ENCODE measurements at regions not wholly inside any gene's neighbourhood (a gene's known extent, or its start where the extent isn't known, plus 50 kb on each side); places are given as distances from the start of the nearest gene placed in this dataset.

GRCh38 chr3:177842302-177842701 is 645.0 kb upstream of the TBL1XR1 start:
- no peak for DNase-seq (ENCODE audit: insufficient read length, low spot score, missing footprints)
- no peaks in the 10 kb centered on the region for H3K79me2 ChIP-seq (ENCODE audit: insufficient read depth, low read length)
- no peak overlapping the region for H3K4me2 ChIP-seq (ENCODE audit: insufficient read depth, low read length)
- H3K36me3 ChIP-seq (ENCODE audit: insufficient read depth, low read length), result no peaks in the 10 kb centered on the region
- no peaks in the 10 kb centered on the region for H3K9me3 ChIP-seq (ENCODE audit: low read depth, low read length)
- H3K27ac ChIP-seq (ENCODE audit: low read depth, low read length), result no peak overlapping the region
- H2AFZ ChIP-seq (ENCODE audit: low read length), result no peak overlapping the region
- no peaks in the 10 kb centered on the region for H3K4me1 ChIP-seq (ENCODE audit: insufficient read depth, low read length)
- H3K27me3 ChIP-seq (ENCODE audit: insufficient read depth, low read length), result no peaks in the 10 kb centered on the region
- no peak overlapping the region for H3K4me3 ChIP-seq (ENCODE audit: insufficient read depth, low read length)
- H4K20me1 ChIP-seq (ENCODE audit: insufficient read depth, low read length), result no peaks in the 10 kb centered on the region
- TF ChIP-seq CTCF (IDR thresholded peaks at IDR 0.05; ENCODE audit: extremely low read depth, low read depth, low read length), result no peak

- no peak overlapping the region for H3K27ac ChIP-seq (ENCODE audit: low read depth, low read length)
- no peak overlapping the region for H3K4me2 ChIP-seq (ENCODE audit: insufficient read depth, low read length)
- H2AFZ ChIP-seq (ENCODE audit: low read length), result no peak overlapping the region
- H3K4me3 ChIP-seq (ENCODE audit: insufficient read depth, low read length), result no peak overlapping the region
- no peaks in the 10 kb centered on the region for H3K36me3 ChIP-seq (ENCODE audit: insufficient read depth, low read length)
- H3K4me1 ChIP-seq (ENCODE audit: insufficient read depth, low read length), result no peaks in the 10 kb centered on the region
- no peak for DNase-seq (ENCODE audit: insufficient read length, low spot score, missing footprints)
- H3K9me3 ChIP-seq (ENCODE audit: low read depth, low read length), result no peaks in the 10 kb centered on the region
- no peak for TF ChIP-seq CTCF (IDR thresholded peaks at IDR 0.05; ENCODE audit: extremely low read depth, low read depth, low read length)
- no peaks in the 10 kb centered on the region for H4K20me1 ChIP-seq (ENCODE audit: insufficient read depth, low read length)
- no peaks in the 10 kb centered on the region for H3K27me3 ChIP-seq (ENCODE audit: insufficient read depth, low read length)
- no peaks in the 10 kb centered on the region for H3K79me2 ChIP-seq (ENCODE audit: insufficient read depth, low read length)
Observed at GRCh38 chr3:177842743-177843734, 645.8 kb upstream of the TBL1XR1 start.

- H2AFZ ChIP-seq (ENCODE audit: low read length), result no peak overlapping the region
- H3K27me3 ChIP-seq (ENCODE audit: insufficient read depth, low read length), result no peaks in the 10 kb centered on the region
- no peaks in the 10 kb centered on the region for H3K36me3 ChIP-seq (ENCODE audit: insufficient read depth, low read length)
- peaks cover 8% of the 10 kb centered on the region for H3K4me1 ChIP-seq (ENCODE audit: insufficient read depth, low read length)
- DNase-seq (ENCODE audit: insufficient read length, low spot score, missing footprints), result no peak
- no peaks in the 10 kb centered on the region for H3K9me3 ChIP-seq (ENCODE audit: low read depth, low read length)
- H3K4me2 ChIP-seq (ENCODE audit: insufficient read depth, low read length), result no peak overlapping the region
- H3K27ac ChIP-seq (ENCODE audit: low read depth, low read length), result no peak overlapping the region
- no peaks in the 10 kb centered on the region for H3K79me2 ChIP-seq (ENCODE audit: insufficient read depth, low read length)
- H3K4me3 ChIP-seq (ENCODE audit: insufficient read depth, low read length), result no peak overlapping the region
- no peaks in the 10 kb centered on the region for H4K20me1 ChIP-seq (ENCODE audit: insufficient read depth, low read length)
- TF ChIP-seq CTCF (IDR thresholded peaks at IDR 0.05; ENCODE audit: extremely low read depth, low read depth, low read length), result no peak
Observed at GRCh38 chr3:177852001-177852807, 654.9 kb upstream of the TBL1XR1 start.

GRCh38 chr3:177855021-177855420 is 657.7 kb upstream of the TBL1XR1 start:
- no peak for TF ChIP-seq CTCF (IDR thresholded peaks at IDR 0.05; ENCODE audit: extremely low read depth, low read depth, low read length)
- Histone ChIP-seq H3K4me2 (ENCODE audit: insufficient read depth, low read length) (no peak overlapping the region), H3K36me3 (ENCODE audit: insufficient read depth, low read length) (no peaks in the 10 kb centered on the region), H3K27ac (ENCODE audit: low read depth, low read length) (no peak overlapping the region), H4K20me1 (ENCODE audit: insufficient read depth, low read length) (no peaks in the 10 kb centered on the region), H2AFZ (ENCODE audit: low read length) (no peak overlapping the region), H3K9me3 (ENCODE audit: low read depth, low read length) (no peaks in the 10 kb centered on the region), H3K4me1 (ENCODE audit: insufficient read depth, low read length) (peaks cover 8% of the 10 kb centered on the region), H3K4me3 (ENCODE audit: insufficient read depth, low read length) (no peak overlapping the region), H3K79me2 (ENCODE audit: insufficient read depth, low read length) (no peaks in the 10 kb centered on the region), H3K27me3 (ENCODE audit: insufficient read depth, low read length) (no peaks in the 10 kb centered on the region)
- no peak for DNase-seq (ENCODE audit: insufficient read length, low spot score, missing footprints)

All from osteoblast (primary cell).